Erythroblast (primary cell): ENCODE measurements at regions not wholly inside any gene's neighbourhood (a gene's known extent, or its start where the extent isn't known, plus 50 kb on each side); places are given as distances from the start of the nearest gene placed in this dataset.

ENCODE experiments used
- GATA1 ChIP-seq: IDR thresholded peaks from 2 replicates; pipeline ENCODE4 v1.6.1; 2011; ENCODE audit warnings: low read depth, mild to moderate bottlenecking, control low read depth, low read length, moderate library complexity
- POLR2A ChIP-seq: IDR thresholded peaks from 2 replicates; pipeline ENCODE4 v1.6.1; 2011; ENCODE audit warnings: mild to moderate bottlenecking, low read length

DNA sequence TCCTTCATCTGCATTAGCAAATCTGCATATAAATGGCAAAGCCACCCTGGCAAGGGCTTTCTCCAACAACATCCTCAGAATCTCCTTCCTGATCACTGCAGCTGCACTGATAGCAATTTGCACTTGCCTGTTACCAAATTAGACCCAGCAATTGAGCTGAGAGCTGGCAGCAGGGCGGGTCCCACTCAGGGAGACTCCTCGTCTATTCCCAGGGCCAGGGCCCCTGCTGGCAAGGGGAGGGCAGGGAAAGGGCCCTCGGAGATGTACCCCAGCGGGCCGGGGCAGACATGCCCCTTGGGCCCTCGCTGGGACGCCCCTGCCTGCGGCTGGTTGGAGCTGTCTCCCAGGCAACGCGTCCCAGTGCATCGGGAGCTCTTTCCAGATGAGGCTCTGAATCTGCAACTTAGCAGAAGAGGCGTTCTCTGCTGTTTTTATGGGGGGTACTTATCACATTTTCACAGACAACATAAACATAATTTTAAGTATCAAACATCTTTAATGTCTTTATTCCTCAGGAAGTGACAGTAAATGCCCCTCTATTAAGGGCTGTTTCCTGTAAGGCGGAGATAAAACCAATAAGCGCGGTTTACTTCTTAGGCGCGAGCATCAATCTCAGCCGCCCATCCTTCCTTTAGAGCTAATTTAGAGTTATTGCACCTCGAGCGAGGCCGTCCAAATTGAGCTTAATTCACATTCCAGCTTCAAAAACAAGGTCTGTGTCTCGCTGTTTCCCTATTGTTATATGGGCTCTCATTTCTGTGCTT is 249.0 kb upstream of the PPP2R2D start:
- TF ChIP-seq POLR2A, result no peak
- TF ChIP-seq GATA1, result no peak
